Right lobe of liver (tissue), 4 donors: ENCODE measurements at regions not wholly inside any gene's neighbourhood (a gene's known extent, or its start where the extent isn't known, plus 50 kb on each side); places are given as distances from the start of the nearest gene placed in this dataset.

Experiments used
- POLR2A ChIP-seq: fragments of 450-650 bp; IDR thresholded peaks from one replicate; pipeline ENCODE4 v1.6.1; 2017; ENCODE audit warnings: antibody characterized with exemption, mild to moderate bottlenecking
- TF ChIP-seq, protein P1 (sequence below), 4 donors: fragments of 200-600 bp in 3 of 4; fragments of 450-650 bp in 1 of 4; IDR thresholded peaks; one replicate each; pipeline versions ENCODE4 v1.5.1 to v1.8.0; 2016 to 2022; ENCODE audit warnings: antibody characterized with exemption in 4 of 4, mild to moderate bottlenecking in 2 of 4
- donor health status: DM: no; HTN: no; CAD: no.
- donor health status: DM: no; HTN: no; CAD: no.
- donor health status: DM: no; HTN: yes; CAD: no.

DNA sequence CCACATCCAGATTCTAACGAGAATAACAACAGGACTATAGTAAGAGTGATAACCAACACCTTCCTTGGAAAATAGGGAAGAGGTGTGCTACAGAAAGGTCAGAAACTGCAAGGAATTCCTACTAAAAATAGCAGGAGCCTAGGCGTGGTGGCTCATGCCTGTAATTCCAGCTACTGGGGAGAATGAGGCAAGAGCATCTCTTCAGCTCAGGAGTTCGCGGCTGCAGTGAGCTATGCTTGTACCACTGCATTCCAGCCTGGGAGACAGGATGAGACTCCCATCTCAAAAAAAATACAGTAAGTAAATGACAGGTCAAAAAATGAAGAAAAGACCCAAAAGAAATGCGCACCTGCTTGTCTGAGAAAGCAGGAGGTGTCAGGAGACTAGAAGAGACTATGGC, 101.5 kb upstream of the TSHZ3 start:
- no peak for TF ChIP-seq POLR2A
- TF ChIP-seq, protein P1, sequence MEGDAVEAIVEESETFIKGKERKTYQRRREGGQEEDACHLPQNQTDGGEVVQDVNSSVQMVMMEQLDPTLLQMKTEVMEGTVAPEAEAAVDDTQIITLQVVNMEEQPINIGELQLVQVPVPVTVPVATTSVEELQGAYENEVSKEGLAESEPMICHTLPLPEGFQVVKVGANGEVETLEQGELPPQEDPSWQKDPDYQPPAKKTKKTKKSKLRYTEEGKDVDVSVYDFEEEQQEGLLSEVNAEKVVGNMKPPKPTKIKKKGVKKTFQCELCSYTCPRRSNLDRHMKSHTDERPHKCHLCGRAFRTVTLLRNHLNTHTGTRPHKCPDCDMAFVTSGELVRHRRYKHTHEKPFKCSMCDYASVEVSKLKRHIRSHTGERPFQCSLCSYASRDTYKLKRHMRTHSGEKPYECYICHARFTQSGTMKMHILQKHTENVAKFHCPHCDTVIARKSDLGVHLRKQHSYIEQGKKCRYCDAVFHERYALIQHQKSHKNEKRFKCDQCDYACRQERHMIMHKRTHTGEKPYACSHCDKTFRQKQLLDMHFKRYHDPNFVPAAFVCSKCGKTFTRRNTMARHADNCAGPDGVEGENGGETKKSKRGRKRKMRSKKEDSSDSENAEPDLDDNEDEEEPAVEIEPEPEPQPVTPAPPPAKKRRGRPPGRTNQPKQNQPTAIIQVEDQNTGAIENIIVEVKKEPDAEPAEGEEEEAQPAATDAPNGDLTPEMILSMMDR (IDR thresholded peaks at IDR 0.05), result no peak
